GM18907 (cell line): ENCODE measurements at regions not wholly inside any gene's neighbourhood (a gene's known extent, or its start where the extent isn't known, plus 50 kb on each side); places are given as distances from the start of the nearest gene placed in this dataset.
"Not testable (repeated sequence)": the region's sequence is repeated elsewhere in the genome, so short reads cannot be mapped to it uniquely, and the experiment has no call there.

ENCODE experiments used
- ATAC-seq: cut with Tn5 transposase; IDR thresholded peaks from one replicate; pipeline ENCODE4 v1.9.1; 2021; ENCODE audit warnings: mild to moderate bottlenecking, moderate library complexity; ENCODE audit not compliant: unreplicated experiment

DNA sequence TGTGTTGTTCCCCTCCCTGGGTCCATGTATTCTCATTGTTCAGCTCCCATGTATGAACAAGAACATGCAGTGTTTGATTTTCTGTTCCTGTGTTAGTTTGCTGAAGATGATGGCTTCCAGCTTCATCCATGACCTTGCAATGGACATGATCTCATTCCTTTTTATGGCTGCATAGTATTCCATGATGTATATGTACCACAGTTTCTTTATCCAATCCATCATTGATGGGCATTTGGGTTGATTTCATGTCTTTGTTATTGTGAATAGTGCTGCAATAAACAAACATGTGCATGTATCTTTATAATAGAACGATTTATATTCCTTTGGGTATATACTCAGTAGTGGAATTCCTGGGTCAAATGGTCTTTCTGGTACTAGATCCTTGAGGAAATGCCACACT lies 65.1 kb upstream of the SLC13A1 start:
- ATAC-seq = not testable (repeated sequence)

DNA sequence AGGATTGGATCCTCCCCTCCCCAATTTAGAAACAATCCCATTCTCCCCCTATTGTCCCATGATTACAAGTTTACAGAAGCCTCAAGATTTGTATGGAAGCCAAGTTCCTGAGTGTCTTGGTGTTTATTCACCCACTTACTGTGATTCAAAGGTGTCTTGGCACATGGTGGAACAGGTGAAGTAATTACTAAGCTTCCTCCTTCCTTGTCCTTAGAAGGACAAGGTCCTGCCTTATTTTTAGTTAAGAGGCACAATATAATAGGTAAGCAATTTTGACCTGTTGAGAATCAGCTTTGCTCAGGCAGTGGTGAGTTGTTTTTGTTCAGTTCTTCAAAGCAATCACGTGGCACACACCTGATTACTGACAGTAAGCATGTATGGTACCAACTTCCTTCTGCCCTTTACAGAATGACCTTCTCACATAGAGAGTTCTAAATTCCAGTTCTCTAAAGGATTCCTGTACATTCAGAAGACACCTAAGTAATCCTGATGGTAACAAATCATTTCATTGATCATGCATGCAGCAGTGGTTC lies 60.7 kb upstream of the SLC13A1 start:
- ATAC-seq = no peak

DNA sequence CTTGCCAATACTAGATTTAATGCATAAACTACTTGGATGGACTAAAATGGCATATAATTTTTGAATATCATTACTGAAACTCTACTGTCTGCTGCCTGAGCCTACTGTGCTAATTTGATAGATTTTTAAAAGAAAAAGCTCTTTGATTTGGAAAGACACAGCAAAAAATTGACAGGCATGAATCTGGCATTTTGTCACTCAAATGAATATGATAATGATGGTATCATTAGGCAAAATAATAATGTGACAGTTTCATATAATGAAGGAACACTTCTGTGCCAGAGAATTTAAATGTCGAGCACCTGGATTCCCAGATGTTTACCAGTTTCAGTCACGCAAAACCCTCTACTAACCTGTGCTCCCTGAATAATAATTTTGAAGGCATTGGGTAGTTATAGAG lies 60.0 kb upstream of the SLC13A1 start:
- no peak for ATAC-seq
